IPS DF 4.7 (cell line): ENCODE measurements at regions not wholly inside any gene's neighbourhood (a gene's known extent, or its start where the extent isn't known, plus 50 kb on each side); places are given as distances from the start of the nearest gene placed in this dataset.
"Not testable (repeated sequence)": the region's sequence is repeated elsewhere in the genome, so short reads cannot be mapped to it uniquely, and the experiment has no call there.

Source experiments
- DNase-seq: peaks from one replicate; pipeline ENCODE4 v3.0.0-alpha.2; 2013; ENCODE audit warnings: low spot score; ENCODE audit errors: extremely low read depth

GRCh38 chr1:88330201-88330600, 353.9 kb upstream of the PKN2 start:
- DNase-seq: no peak

GRCh38 chr1:88333086-88333695, 350.9 kb upstream of the PKN2 start:
- no peak for DNase-seq

GRCh38 chr1:88341447-88341846, 342.6 kb upstream of the PKN2 start:
- DNase-seq: no peak

- DNase-seq: not testable (repeated sequence)
Measured at GRCh38 chr1:88342081-88342480, 342.0 kb upstream of the PKN2 start.

GRCh38 chr1:88350648-88351047, 333.4 kb upstream of the PKN2 start:
- DNase-seq: no peak

- no peak for DNase-seq
Measured at GRCh38 chr1:88351960-88352359, 332.1 kb upstream of the PKN2 start.

- DNase-seq: no peak
Measured at GRCh38 chr1:88354256-88354655, 329.8 kb upstream of the PKN2 start.

GRCh38 chr1:88357729-88358128, 326.3 kb upstream of the PKN2 start:
- no peak for DNase-seq

GRCh38 chr1:88371436-88372023, 312.5 kb upstream of the PKN2 start:
- no peak for DNase-seq

- no peak for DNase-seq
Measured at GRCh38 chr1:88375977-88376376, 308.1 kb upstream of the PKN2 start.

- DNase-seq: no peak
Measured at GRCh38 chr1:88376421-88376820, 307.7 kb upstream of the PKN2 start.

GRCh38 chr1:88378560-88378959, 305.5 kb upstream of the PKN2 start:
- no peak for DNase-seq

- DNase-seq: no peak
Measured at GRCh38 chr1:88394958-88395357, 289.1 kb upstream of the PKN2 start.

GRCh38 chr1:88398338-88398737, 285.7 kb upstream of the PKN2 start:
- no peak for DNase-seq

- DNase-seq: no peak
Measured at GRCh38 chr1:88399690-88400089, 284.4 kb upstream of the PKN2 start.

GRCh38 chr1:88401313-88401712, 282.8 kb upstream of the PKN2 start:
- no peak for DNase-seq

- DNase-seq: no peak
Measured at GRCh38 chr1:88404582-88404981, 279.5 kb upstream of the PKN2 start.

- no peak for DNase-seq
Measured at GRCh38 chr1:88407248-88407647, 276.8 kb upstream of the PKN2 start.

- no peak for DNase-seq
Measured at GRCh38 chr1:88421997-88422396, 262.1 kb upstream of the PKN2 start.

- no peak for DNase-seq
Measured at GRCh38 chr1:88433556-88433955, 250.5 kb upstream of the PKN2 start.

GRCh38 chr1:88434836-88435235, 249.2 kb upstream of the PKN2 start:
- no peak for DNase-seq

GRCh38 chr1:88441022-88441421, 243.1 kb upstream of the PKN2 start:
- DNase-seq: no peak

- DNase-seq: no peak
Measured at GRCh38 chr1:88451856-88452255, 232.2 kb upstream of the PKN2 start.

GRCh38 chr1:88453295-88453694, 230.8 kb upstream of the PKN2 start:
- no peak for DNase-seq
